ENCODE measurements at regions not wholly inside any gene's neighbourhood (a gene's known extent, or its start where the extent isn't known, plus 50 kb on each side); places are given as distances from the start of the nearest gene placed in this dataset.

DNA sequence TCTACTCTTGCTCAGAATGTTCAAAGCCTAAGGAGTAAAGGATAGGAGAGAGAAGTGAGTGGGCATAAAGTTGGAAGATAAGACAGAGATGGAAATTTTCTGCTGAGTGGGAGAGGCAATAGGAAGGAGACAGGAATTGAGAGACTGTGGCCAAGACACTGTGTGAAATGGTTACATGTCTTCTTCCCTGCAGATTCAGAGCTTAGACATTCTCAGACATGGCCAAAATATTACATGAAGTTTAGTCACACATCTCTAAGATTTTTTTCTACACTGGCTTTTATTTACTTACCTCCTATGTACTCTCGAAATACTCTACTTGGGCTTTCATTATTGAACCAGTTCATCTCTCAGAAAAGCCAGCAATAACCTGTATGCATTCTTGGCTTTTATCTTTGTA, 363.0 kb upstream of the FANCL start:
- TF ChIP-seq BHLHE40 (IDR thresholded peaks at IDR 0.05; ENCODE audit: borderline replicate concordance) (no peak), ELF4 (IDR thresholded peaks at IDR 0.05) (no peak), FOXK2 (IDR thresholded peaks at IDR 0.05) (no peak), SP1 (IDR thresholded peaks at IDR 0.05) (no peak), FOXA1 (IDR thresholded peaks at IDR 0.05) (no peak), FOXM1 (IDR thresholded peaks at IDR 0.05; ENCODE audit: borderline replicate concordance) (no peak), ZNF384 (IDR thresholded peaks at IDR 0.05) (no peak), ARNT (IDR thresholded peaks at IDR 0.05) (no peak), SUZ12 (IDR thresholded peaks at IDR 0.05) (no peak), TARDBP (IDR thresholded peaks at IDR 0.05) (no peak), L3MBTL2 (conservative IDR thresholded peaks at IDR 0.05) (no peak)
- TF ChIP-seq, protein P1, sequence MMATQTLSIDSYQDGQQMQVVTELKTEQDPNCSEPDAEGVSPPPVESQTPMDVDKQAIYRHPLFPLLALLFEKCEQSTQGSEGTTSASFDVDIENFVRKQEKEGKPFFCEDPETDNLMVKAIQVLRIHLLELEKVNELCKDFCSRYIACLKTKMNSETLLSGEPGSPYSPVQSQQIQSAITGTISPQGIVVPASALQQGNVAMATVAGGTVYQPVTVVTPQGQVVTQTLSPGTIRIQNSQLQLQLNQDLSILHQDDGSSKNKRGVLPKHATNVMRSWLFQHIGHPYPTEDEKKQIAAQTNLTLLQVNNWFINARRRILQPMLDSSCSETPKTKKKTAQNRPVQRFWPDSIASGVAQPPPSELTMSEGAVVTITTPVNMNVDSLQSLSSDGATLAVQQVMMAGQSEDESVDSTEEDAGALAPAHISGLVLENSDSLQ (IDR thresholded peaks at IDR 0.05) = no peak

Measured in HEK293T (cell line).